ENCODE measurements at regions not wholly inside any gene's neighbourhood (a gene's known extent, or its start where the extent isn't known, plus 50 kb on each side); places are given as distances from the start of the nearest gene placed in this dataset.

GRCh38 chr16:26330654-26331053, 638.9 kb downstream of the HS3ST4 start:
- TF ChIP-seq, protein P1, sequence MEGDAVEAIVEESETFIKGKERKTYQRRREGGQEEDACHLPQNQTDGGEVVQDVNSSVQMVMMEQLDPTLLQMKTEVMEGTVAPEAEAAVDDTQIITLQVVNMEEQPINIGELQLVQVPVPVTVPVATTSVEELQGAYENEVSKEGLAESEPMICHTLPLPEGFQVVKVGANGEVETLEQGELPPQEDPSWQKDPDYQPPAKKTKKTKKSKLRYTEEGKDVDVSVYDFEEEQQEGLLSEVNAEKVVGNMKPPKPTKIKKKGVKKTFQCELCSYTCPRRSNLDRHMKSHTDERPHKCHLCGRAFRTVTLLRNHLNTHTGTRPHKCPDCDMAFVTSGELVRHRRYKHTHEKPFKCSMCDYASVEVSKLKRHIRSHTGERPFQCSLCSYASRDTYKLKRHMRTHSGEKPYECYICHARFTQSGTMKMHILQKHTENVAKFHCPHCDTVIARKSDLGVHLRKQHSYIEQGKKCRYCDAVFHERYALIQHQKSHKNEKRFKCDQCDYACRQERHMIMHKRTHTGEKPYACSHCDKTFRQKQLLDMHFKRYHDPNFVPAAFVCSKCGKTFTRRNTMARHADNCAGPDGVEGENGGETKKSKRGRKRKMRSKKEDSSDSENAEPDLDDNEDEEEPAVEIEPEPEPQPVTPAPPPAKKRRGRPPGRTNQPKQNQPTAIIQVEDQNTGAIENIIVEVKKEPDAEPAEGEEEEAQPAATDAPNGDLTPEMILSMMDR (IDR thresholded peaks at IDR 0.05; ENCODE audit: borderline replicate concordance, extremely low read depth, low read length, poor library complexity, severe bottlenecking): no peak
- no peak for TF ChIP-seq EZH2 (IDR thresholded peaks at IDR 0.05; ENCODE audit: borderline replicate concordance, low read depth, low read length, severe bottlenecking)

All from DND-41 (cell line).